ENCODE measurements at regions not wholly inside any gene's neighbourhood (a gene's known extent, or its start where the extent isn't known, plus 50 kb on each side); places are given as distances from the start of the nearest gene placed in this dataset.

DNA sequence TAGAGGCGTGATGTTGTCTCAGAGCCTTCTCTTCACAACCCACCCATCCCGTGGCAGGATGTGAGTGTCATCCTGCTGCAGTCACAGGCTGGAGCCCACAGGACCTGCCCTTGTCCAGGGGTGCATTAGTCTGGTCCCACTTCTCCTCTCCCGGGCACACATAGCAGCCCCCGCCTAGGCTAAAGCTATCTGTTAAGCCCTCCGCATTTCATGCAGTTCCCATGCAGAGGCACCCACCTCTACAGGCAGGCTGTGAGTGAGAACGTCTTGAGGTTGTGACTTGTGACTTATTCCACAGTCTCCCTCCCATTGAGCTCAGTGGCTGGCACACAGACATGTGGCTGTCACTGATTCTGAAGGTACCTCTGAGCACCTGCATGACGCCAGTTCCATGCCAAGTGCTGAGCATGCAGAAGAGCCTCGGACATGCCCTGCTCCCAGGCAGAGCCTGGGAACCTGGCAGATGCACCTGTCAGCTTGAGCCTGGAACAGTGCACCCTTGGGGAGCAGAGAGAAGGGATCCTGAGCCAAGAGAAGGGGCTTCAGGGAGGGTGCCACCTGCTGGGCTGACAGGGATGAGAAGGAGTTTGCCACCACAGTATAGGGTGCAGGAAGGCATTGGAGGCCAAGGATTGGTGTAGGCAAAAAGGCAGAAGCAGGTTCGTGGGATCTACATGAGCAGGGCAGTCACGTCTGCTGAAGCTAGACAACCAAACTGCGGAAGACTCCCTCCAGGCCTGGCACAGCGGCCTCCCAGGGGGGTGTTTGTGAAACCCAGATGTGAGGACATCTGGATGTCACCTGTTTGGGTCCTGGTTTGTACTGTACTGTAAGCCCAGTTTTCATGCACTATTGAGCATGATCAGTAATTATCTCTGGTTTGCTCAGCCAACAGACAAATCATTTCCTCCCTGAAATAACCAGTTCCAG lies 213.6 kb downstream of the GLI2 start:
- H3K4me3 ChIP-seq (ENCODE audit: low read depth, low read length) = no peak overlapping the region
- peak; percentile 6 for DNase-seq (ENCODE audit: low read depth)
- TF ChIP-seq, protein P1, sequence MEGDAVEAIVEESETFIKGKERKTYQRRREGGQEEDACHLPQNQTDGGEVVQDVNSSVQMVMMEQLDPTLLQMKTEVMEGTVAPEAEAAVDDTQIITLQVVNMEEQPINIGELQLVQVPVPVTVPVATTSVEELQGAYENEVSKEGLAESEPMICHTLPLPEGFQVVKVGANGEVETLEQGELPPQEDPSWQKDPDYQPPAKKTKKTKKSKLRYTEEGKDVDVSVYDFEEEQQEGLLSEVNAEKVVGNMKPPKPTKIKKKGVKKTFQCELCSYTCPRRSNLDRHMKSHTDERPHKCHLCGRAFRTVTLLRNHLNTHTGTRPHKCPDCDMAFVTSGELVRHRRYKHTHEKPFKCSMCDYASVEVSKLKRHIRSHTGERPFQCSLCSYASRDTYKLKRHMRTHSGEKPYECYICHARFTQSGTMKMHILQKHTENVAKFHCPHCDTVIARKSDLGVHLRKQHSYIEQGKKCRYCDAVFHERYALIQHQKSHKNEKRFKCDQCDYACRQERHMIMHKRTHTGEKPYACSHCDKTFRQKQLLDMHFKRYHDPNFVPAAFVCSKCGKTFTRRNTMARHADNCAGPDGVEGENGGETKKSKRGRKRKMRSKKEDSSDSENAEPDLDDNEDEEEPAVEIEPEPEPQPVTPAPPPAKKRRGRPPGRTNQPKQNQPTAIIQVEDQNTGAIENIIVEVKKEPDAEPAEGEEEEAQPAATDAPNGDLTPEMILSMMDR (IDR thresholded peaks at IDR 0.05; ENCODE audit: insufficient read depth, low read depth, low read length, missing control alignments) = peak; percentile 14

DNA sequence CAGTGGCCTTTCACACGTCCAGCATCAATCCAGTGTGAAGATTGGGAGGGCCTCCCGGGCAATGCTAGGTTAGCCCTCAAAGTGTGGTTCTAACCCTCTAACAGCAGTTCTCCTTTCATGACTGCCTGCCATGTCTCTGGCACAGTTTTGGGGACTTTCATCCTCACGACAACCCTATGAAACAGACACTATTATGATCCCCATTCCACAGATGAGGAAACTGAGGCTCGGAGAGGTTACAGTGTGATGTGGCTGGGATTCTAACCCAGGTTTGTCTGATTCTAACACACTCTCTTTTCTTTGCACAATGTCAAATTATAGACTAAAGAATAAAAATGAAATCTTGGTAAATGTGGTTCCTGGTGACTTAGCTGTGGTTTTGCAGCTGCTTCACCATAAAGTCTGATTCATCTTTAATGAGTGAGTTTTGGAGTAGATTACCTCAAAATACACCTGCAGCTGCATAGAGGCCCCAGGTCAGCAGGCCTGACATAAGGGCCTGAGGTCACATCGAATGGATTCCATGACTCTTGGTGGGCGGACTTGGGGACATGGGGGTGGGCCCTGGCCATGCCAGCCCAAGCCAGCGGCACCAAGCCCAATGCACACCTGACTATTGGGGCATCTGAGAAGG lies 214.4 kb downstream of the GLI2 start:
- TF ChIP-seq, protein P1 (IDR thresholded peaks at IDR 0.05; ENCODE audit: insufficient read depth, low read depth, low read length, missing control alignments) = no peak
- H3K4me3 ChIP-seq (ENCODE audit: low read depth, low read length) = no peak overlapping the region
- no peak for DNase-seq (ENCODE audit: low read depth)

DNA sequence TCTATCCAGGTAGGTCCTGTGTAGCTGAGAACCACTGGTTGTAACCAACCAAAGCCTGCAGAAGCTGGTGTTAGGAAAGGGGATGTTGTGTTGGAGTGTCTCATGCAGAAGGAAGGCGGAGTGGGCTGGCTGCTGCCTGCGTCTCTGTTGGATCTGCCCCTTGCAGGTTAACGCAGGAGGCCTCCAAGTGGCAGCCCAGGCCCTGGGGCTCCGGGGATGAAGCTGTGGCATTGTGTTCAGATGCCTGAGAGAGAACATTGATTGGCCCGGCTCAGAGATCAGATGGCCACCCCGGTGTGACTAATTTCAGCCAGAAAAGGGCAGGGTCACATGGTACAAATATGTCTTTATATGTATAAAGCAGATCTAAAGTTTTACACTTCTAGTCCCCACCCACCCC lies 216.0 kb downstream of the GLI2 start:
- DNase-seq (ENCODE audit: low read depth) = no peak
- H3K4me3 ChIP-seq (ENCODE audit: low read depth, low read length) = no peak overlapping the region
- TF ChIP-seq, protein P1 (IDR thresholded peaks at IDR 0.05; ENCODE audit: insufficient read depth, low read depth, low read length, missing control alignments) = no peak

DNA sequence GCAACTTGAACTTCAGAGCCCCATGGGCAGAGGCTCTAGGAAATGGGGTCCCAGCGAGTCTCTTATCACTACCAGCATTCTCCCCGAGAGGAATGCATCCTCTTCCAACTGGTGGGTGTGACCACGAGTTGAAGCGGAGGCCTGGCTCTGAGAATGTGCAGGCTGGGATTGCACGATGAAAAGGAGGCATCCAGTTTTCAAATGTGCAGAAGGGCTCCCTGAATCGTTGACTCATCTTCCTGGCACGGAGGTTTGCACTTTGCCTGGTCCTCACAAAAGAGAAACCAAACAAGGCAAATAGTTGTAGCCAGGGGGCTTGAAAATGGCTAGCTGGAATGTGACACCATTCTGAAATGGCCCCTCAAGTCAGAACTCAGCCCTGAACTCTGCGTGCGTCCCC lies 216.7 kb downstream of the GLI2 start:
- TF ChIP-seq, protein P1 (IDR thresholded peaks at IDR 0.05; ENCODE audit: insufficient read depth, low read depth, low read length, missing control alignments) = no peak
- no peak for DNase-seq (ENCODE audit: low read depth)
- no peak overlapping the region for H3K4me3 ChIP-seq (ENCODE audit: low read depth, low read length)

DNA sequence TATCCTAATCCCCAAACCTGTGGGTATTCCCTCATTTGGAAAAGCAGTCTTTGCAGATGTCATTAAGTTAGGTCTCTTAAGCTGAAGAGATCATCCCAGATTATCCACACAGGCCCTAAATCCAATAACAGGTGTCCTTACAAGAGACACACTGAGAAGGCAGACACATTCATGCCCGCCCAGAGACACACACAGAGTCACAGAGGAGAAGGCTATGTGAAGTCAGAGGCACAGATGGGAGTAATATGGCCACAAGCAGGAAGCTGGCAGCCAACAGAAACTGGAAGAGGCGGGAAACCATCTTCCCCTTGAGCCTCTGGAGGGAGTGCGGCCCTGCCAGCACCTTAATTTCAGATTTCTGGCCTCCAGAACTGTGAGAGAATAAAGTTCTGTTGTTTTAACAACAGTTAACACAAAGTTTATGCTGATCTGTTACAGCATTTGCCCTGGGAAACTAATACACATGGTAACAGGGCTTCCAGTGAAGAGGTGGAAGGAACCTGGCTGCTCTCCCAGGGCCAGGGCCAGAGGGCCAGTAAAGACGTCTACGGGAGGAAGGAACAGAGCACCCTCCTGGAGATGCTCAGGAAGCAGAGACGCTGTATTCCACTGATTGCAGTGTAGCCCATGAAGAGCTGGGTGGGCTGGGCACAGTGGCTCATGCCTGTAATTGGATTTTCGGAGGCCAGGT lies 217.5 kb downstream of the GLI2 start:
- no peak for DNase-seq (ENCODE audit: low read depth)
- H3K4me3 ChIP-seq (ENCODE audit: low read depth, low read length) = no peak overlapping the region
- TF ChIP-seq, protein P1 (IDR thresholded peaks at IDR 0.05; ENCODE audit: insufficient read depth, low read depth, low read length, missing control alignments) = no peak

DNA sequence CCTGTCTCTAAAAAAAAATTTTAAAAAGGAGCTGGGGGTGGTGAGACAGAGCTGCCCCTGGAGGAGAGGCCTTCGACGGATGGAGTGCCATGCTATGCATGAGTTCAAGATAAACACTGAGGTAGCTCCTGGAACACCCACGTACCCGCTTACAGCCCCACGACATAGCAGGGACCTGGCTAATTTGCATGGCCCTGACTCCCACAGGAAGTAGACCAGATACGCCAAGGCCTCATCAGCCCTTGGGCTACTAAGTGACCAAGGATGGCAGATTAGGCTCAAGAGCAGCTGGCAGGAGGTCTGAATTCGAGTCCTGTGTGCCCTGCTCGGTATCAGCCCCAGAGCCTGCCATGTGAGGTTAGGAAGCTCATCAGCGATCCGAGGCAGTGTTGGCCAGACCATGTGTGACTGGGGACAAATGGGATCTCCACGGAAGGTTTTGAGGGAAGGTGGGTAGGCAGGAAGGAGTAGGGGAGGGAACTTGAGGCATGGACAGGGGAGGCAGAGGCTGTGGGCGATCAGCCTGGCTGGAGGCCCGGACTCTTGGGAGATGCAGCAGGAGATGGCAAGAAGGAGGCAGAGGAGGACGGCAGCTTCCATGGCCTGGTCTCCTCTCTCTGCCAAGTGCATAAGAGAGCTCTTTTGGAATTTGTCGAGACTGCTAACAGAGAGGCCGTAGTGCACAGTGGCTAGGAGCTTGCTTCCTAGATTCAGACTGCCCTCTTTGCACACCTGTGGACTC lies 218.3 kb downstream of the GLI2 start:
- no peak overlapping the region for H3K4me3 ChIP-seq (ENCODE audit: low read depth, low read length)
- TF ChIP-seq, protein P1 (IDR thresholded peaks at IDR 0.05; ENCODE audit: insufficient read depth, low read depth, low read length, missing control alignments) = no peak
- DNase-seq (ENCODE audit: low read depth) = no peak
